SKM-1 (cell line): ENCODE measurements at regions not wholly inside any gene's neighbourhood (a gene's known extent, or its start where the extent isn't known, plus 50 kb on each side); places are given as distances from the start of the nearest gene placed in this dataset.
"Not testable (repeated sequence)": the region's sequence is repeated elsewhere in the genome, so short reads cannot be mapped to it uniquely, and the experiment has no call there.

Experiments
- DNase-seq: peaks from one replicate; lab custom pipeline; 2025; ENCODE audit not compliant: unreplicated experiment; lab: John Stamatoyannopoulos, UW

DNA sequence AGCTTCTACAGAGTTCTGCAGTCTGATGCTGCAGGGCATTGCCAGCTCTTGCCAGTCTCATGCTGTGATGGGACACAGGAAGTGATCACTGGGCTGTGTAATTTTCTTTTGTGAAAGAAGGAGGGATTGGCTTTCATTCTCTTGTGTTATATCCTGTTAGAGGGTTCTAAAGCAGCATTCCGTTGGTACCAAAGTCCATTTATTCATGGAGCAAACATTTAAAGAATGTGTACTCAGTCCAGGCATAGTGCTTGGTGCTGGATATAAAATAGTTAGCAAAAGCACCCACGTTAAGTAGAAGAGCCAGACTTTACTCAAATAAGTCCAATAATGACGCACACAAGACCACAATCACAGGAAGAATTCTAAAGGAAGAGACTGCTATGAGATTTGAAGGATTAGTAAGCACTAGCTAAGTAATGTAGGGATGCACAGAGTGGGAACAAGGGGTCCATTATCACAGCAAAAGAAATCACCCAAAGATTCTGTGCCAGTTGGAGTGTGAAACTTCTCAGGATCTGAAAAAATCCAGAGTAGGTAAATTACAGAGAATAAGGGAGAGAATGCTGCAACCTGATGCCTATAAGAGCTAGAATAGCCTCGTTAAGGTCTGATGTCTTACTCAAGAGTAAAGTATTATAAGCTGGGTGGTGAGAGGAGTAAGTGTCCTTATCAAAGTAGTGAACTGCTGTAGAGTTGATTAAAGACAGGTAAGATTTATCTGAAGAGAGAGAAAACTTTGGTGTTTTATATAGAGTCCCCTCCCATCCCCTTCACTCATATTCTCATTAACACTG, 728.3 kb downstream of the METTL15 start:
- DNase-seq, result no peak

DNA sequence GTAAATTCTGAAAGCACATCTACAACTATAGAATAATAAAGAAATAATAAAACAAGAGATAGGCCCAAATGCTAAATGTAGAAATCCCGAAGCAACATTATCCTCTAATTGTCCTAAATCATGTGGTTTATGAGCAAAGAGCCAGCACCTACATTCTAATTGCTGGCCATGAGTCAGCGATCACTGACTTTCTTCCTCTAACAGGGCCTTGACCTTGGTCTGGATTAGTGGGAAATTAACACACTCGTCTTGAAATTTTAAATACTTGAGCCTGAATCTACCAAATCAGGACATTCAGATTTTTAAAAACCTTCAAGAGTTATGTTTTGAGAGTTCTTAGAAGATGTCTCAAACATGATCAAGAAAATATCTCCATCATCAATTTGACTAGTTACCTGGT, 727.6 kb downstream of the METTL15 start:
- DNase-seq, result no peak

DNA sequence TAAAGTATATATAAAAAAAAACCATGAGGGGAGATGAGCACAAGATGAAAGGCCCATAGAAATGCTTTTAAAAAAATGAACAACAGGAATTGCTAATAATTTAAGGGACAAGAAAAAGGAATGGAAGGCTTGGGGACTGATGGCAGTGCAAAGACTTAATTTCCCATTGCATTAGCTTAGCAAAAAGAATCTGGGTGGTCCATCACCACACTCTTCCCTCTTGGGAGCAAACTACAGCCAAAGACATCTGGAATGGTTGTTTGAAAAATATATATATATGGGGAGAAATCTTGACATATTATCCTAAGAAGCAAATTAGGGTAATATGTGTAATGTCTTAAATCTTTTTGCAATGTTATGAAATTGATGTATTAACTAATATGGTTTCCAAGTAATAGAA, 727.1 kb downstream of the METTL15 start:
- no peak for DNase-seq

DNA sequence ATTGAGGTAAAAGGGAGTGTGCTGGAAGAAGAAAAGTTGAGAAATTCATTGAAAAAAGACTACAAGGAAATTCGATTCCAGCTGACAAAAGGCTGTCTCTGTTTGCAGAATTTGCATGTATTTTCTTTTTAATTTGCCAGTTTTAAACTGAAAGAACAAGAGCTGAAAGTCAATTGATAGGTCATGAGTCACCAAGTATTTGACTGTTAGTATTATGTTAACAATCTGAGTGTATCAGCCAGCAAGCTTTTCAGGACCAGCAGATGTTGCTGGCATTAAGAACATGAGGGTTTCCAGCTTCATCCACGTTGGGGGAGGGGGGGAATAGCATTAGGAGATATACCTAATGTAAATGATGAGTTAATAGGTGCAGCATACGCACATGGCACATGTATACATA, 726.7 kb downstream of the METTL15 start:
- no peak for DNase-seq

DNA sequence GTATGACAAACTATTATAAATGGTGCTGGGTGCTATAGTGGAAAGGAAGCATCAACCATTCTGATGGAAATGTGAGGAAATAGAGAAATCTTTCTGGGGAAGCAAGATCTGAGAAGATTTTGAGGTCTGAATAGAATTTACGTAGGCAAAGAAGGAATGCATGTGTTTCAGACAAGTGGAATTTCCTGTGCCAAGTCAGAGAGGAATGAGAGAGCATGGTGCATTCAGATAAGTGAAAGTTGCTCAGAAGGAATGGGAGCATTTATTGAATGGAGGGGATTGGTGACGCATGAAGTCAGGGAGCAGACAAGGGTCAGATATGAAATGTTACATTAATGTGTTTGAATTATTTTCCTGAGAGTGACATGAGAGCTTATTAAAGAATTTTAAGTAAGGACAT, 725.5 kb downstream of the METTL15 start:
- no peak for DNase-seq

DNA sequence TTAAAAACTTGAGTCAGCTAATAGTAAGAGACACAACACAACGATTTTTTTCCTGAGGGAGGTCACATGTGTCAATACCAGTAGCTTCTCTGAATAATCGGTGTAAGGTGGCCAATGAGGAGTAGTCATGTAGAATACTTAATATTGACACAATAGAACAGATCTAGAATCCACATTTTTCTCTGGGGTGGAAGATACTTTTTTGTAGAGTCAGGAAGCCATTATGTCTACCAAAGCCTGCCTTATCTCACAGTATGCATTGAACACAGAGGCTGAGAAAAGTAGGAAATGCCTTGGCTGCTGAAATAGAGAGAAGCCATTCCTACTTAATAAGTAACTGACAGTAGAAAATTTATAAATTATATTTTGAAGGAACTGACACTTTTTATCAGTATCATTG, 725.0 kb downstream of the METTL15 start:
- no peak for DNase-seq

DNA sequence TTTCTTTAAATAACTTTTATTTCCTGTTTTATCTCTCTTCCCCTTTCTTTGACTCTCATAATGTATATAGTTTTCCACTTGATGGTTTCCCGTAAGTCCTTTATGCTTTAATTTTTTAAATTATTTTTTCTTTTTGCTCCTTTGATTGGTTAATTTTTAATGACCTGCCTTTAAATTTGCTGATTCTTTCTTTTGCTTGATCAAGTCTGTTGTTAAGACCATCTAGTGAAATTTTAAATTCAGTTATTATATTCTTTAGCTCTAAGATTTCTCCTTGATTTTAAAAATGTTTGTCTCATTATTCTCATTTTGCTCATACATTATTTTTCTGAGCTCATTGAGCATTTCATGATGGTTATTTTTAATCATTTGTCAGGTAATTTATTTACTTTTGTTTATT, 718.6 kb downstream of the METTL15 start:
- no peak for DNase-seq

DNA sequence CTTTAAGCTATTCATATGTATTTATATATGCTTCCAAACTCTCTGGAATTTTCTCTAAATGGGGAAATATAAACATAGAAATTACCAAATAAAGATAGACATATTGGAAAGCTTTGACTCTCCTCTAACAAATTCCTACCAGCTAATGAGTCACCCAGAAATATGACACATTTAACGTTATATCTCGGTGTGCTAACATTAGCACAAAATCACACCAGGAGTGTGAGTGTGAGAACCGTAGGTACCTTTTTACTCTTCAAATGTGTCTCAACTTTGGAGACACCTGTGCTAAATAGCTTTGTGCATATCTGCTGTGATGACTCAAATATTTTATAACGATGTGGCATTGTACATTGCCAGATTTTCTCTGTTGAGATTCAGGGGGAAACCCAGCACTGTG, 714.4 kb downstream of the METTL15 start:
- DNase-seq, result no peak

DNA sequence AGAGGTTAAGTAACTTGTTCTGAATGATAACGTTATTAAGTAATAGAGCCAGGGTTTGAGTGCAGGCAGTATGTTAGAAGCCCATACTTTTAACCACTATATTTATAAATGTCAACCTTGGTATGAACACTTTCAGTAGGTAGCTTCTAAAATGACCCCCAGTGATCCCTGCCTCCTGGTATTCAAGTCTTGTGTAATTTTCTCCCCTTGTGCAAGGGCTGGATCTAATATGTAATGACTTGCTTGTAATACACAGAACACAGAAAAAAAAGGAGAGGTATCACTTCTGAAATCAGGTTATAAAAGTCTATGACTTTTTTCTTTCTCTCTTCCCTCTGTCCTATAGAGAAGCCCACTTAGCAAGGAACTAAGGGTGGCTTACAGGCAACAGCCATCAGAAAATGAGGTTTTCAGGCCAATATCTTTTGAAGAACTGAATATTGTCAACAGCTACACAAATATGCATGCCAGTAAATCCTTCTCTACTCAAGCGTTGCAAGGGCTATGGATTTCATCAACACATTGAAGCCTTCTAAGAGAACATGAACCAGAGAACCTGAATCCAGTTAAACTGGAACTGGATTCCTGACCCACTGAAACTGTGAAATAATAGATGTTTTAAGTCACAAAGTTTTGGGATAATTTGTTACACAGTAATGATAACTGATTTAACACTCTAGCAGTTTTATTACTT, 712.3 kb downstream of the METTL15 start:
- no peak for DNase-seq

DNA sequence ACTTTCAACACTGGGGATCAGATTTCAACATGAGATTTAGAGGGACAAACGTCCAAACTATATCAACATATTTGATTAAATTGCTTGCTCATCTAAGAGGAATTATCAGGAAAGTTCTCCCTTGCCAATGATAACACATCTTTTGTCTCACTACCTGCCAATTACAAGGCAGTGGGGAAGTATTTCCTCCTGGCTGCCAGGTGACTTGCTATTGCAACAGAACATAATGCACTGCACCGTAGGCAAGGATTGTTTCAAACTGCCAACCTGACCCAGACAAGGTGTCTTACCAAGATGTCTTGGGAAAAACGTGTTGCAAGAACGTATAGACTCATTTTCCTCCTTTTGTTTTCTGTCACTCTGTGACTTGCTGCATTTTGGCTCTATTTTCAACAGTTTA, 711.6 kb downstream of the METTL15 start:
- no peak for DNase-seq

DNA sequence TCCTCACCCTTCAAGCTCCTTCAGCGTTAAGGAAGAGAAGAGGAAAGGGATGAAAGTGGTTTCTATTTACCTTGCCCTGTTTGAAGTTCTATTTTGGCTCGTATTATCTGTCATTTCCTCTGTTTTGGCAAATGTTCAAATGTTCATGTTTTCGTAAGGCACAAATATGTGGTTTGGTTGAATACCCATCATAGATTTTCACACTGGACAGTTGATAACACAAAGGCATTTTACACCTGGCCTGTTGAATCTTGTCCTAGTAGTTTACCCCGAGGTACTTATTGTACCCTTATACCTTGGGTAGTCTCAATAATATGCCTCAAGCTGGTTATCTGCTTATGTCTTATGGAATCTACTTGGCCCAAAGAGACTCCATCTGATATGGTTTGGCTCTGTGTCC, 706.9 kb downstream of the METTL15 start:
- DNase-seq, result no peak

DNA sequence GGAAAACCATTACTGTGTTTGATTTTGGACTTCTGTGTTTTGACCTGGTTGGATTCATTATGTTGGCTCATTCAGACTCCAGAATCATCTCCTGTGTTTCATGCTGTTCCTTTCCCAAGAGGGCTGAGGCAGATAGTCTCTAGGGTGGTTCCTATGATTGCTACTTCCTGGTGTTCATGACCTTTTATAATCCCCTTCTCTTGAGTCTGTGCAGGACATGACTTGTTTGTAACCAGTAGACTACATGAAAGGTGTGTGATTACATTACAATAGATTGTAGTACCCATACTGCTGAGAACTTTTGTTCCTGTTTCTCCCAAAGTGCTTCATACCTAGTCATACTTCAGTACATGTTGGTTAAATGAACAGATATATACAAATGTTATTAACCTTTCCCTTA, 700.6 kb downstream of the METTL15 start:
- no peak for DNase-seq

DNA sequence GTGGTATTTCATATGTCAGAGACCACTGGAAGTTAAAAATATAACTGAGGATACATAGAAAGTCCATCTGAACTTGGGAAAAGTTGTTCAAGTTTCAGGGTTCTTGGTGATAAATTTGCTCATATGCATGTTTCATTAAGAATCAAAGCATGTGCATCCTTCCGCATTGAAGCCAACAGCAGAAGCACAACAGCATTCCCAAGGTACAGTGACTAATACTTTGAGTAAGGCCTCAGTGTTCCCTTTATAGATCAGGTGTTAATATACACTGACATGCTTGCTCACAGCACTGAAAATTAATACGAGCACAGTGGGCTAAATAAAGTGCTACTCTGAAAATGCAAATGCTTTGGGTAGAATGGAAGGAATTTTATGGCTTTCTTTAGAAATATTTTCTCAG, 691.1 kb downstream of the METTL15 start:
- DNase-seq, result no peak

DNA sequence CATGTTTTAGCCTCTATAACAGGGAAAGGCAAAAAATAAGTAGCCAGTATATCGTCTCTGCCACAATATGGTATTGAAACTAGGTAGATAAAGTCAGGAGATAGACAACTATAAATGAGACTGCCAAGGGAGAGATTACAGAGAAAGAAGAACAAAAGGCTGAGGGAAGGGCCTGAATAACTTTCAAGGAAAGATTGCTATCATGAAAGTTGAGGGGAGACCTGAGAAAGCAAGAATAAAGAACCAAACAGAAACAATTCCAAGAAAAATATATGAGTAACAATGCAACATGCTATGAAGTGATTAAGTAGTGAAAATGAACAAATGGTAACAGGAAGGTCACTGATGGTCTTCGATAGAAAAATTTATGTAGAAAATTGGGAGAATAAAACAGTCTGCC, 690.1 kb downstream of the METTL15 start:
- no peak for DNase-seq

DNA sequence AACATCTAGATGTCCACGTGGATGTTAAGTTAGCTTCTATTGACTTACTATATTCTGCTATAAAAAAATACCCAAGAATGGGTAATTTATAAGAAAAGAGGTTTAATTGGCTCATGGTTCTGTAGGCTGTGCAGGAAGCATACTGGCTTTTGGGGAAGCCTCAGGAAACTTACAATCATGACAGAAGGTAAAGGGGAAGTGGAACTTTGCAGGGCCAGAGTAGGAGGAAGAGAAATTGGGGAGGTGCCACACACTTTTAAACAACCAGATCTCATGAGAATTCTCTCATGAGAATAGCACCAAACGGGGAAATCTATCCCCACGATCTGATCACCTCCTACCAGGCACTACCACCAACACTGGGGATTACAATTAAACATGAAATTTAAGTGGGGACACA, 689.3 kb downstream of the METTL15 start:
- no peak for DNase-seq

DNA sequence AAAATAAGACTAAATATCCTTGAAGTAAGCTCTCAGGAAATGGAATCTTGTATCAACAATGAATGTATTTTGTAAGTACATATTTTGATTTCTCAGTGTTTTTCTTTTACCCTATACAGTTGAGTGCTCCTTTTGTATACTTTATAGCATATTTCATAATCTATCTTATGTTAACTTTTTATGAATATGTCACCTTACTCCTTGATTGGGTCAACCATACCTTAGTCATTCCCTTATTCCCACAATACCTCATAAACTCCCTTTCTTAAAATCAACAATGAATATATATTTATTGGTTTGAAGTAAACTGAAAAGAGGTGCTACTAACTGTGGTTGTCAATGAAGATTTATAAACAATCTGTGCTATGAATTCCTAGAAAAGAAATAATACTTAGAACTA, 686.2 kb downstream of the METTL15 start:
- DNase-seq, result no peak

DNA sequence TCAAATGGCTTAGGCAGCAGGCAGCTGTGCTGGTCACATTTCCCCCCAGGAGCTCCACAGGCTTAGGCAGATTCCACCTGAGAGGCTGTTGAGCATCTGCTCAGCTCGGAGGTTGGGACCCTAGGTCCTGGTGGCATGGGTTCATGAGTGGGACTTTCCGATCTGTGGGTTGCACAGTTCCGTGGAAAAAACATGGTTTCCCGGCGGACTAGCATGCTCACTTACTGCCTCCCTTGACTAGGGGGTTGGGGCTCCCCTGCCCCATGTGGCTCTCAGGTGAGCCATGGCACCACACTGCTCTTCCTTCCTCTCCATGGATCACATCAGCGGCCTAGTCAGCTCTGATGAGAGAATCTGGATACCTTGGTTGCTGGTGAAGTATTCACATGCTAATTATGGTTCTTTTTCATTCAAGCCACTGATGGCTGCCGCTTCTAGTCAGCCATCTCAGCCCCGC, 685.1 kb downstream of the METTL15 start:
- DNase-seq, result no peak

DNA sequence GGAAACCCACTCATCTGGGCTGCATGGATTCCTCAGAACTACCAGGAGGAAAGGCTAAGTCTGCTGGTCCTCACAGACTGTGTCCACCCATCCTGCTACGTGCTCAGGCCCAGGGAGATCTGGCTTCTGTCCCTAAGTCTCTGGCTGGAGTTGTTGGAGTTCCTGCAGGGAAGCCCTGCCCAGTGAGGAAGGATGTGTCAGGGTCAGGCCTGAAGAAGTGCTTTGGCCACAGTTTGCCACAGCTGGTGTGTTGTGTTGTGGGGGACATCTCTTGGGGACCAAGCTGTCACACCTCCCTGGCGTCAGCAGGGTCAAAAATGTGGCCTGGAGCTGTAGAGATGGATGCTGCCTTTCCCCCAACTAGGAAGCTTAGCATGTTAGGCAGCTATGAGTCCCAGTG, 684.7 kb downstream of the METTL15 start:
- no peak for DNase-seq

DNA sequence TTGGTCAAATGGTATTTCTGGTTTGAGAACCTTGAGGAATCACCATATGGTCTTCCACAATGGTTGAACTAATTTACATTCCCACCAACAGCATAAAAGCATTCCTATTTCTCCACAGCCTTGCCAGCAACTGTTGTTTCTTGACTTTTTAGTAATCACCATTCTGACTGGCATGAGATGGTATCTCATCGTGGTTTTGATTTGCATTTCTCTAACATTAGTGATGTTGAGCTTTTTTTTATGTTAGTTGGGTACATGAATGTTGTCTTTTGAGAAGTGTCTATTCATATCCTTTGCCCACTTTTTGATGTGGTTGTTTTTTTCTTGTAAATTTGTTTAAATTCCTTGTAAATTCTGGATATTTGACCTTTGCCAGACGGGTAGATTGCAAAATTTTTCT, 679.7 kb downstream of the METTL15 start:
- DNase-seq, result not testable (repeated sequence)

DNA sequence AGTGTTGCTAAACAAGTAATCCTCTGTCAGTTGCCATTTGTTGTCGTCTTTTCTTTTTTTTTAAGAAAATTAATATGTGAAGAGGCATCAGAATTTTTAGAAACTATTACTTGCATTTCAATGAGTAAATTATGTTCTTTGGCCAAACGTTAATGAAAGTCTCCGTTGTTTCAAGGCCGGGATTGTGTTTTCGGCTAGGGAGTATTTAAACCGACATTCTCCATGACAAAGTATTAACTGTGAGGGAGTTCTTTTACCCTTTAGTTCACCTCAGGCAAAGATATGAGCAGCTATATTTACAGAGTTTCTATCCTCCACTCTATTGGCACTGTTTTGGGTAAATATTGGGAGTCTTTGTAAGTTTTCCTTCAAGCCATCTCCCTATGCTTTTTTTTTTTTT, 668.9 kb downstream of the METTL15 start:
- no peak for DNase-seq

DNA sequence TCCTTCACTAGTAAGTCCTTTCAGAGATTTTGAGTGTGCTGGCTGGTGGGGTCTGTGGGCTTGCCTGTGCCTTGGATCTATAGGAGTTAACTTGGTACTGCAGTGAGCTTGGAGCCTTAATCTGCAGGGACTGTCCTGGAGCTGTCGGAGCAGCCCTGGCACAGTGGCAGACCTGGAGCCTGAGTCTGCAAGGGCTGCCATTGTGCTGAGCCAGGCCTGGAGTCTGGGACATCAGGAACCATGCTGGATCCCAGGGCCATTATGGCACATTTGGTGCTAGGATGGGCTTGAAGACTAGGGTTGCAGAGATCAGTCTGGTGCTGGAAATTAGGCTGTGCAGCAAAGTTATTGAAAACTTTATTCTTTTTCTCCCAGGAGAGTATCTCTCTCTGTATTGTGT, 665.4 kb downstream of the METTL15 start:
- no peak for DNase-seq

DNA sequence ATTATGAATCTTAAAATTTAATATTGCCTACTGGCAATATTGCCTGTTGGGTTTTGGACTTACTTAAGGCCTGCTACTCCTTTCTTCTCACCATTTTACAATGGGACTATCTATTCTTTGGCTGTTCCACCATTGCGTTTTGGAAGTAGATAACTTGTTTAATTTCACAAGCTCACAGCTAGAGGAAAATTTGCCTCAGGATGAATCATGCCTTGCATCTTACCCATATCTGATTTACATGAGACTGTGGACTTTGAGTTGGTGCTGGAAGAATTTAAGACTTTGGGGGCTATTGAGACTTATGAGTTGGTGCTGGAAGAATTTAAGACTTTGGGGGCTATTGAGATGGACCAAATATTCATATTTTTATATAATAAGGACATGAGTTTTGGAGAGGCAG, 662.6 kb downstream of the METTL15 start:
- no peak for DNase-seq

DNA sequence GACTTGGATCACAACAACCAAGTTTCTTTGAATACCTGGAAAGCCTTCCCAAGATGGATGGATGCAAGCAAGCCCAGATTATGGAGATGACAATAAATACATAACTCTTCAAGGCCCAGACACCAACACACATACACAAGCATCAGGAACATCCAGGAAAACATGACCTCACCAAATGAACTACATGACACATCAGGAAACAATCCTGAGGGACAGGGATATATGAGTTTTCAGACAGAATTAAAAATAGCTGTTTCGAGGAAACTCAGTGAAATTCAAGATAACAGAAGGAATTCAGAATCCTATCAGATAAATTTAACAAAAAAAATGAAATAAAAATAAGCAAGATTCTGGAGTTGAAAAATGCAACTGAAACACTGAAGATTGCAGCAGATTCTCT, 659.4 kb downstream of the METTL15 start:
- no peak for DNase-seq
